Skin of body (tissue), 1 donor: ENCODE measurements at regions not wholly inside any gene's neighbourhood (a gene's known extent, or its start where the extent isn't known, plus 50 kb on each side); places are given as distances from the start of the nearest gene placed in this dataset.

Experiments
- DNase-seq: peaks from one replicate; lab custom pipeline; 2025; lab: John Stamatoyannopoulos, UW

- no peak for DNase-seq
Measured at GRCh38 chr2:39534095-39534711, 97.1 kb upstream of the MAP4K3 start.

- DNase-seq = no peak
Measured at GRCh38 chr2:39535636-39536185, 98.6 kb upstream of the MAP4K3 start.

- DNase-seq = no peak
Measured at GRCh38 chr2:39537150-39537549, 100.1 kb upstream of the MAP4K3 start.

DNA sequence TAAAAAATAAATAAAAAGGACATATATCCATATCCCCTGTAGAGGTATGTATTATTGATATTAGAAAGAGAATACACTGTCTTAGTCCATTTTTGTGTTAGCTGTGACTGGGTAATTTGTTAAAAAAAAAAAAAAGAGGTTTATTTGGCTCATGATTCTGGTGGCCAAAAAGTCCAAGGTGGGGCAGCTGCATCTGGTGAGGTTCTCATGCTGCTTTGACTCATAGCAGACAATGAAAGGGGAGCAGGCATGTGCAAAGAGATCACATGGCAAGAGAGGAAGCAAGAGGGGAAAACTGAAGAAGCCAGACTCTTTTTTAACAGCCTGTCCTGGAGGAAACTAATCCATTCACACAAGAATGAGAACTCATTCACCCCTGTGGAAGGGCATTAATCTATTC, 101.6 kb upstream of the MAP4K3 start:
- DNase-seq = no peak

GRCh38 chr2:39540414-39540813, 103.3 kb upstream of the MAP4K3 start:
- DNase-seq = no peak

DNA sequence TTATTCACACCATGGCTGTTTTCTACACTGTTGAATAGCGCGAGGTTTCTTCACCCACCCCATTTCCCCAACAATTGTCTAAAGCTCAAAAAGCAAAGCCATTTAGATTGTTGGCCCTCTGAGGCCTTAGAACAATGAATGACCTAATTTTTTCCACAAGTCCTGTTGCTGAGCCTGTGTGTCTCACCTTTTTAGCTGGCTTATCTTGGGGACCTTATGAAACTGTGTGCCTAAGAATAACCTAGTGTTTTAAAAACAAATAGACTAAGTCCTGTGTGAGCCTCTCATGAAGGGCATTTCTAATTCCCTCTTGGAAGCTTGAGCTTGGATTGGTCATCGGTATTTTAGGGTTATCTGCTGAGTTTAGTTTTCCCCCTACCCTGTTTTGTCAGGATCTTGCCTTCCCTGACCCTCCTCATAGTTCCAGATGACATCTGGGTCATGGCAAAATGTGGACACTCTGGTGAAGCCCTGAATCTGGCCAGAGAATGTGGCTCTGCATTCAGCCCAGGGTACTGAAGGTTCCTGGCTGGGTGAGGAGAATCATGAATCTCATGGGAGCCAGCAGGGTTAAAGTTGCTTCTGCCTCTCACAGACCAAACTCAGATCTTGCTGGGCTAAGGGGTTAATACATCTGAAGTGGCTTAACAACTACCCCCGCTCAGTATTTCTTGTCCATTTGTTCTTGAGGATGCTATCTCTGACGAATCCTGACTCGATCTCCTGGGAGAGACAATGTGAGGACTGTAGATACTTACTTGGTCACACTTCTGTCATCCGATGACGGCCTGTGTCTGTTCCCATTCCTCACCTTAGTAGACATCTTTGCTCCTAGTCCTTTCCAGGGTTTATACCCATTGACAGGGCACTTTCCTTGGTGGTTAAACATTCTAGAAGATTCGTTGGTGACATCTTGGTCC, 104.2 kb upstream of the MAP4K3 start:
- DNase-seq = no peak

DNA sequence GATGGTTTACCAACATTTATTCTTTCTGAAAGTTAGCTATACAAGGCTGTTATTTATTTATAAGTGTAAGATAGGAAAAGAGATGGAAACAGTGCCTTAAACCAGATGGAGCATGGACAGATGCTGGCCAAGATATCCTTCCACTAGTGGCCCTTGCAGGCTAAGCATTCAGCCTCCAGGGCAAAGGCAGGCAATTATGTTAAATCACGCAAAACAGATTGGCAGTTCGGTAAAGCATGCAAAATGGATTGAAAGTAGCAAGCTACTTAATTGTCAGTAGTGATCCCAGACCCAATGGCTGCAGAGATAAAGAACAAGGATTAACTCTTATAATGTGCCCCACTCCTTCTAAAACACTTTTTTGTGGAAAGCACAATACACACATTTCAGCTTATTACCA, 105.4 kb upstream of the MAP4K3 start:
- no peak for DNase-seq

DNA sequence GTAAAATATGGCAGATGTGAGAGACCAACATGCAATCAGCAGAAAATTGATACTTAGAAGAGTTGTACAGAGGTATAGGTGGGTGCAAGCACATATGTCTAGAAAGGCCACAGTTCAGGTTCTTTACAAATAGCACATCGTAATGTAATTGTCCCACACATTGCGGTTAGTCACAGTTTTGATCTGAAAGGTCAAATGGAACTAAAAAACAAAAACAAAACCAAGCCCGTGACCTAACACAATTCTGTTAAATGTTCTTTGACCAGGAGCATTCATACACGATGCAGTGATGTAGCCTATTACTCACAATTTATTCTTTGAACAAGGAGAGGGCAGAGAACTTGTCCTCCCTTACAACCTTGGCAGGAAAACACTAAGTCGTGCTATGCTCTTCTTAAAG, 108.9 kb upstream of the MAP4K3 start:
- no peak for DNase-seq

- DNase-seq = no peak
Measured at GRCh38 chr2:39546409-39546808, 109.3 kb upstream of the MAP4K3 start.

- no peak for DNase-seq
Measured at GRCh38 chr2:39546937-39547336, 109.9 kb upstream of the MAP4K3 start.

DNA sequence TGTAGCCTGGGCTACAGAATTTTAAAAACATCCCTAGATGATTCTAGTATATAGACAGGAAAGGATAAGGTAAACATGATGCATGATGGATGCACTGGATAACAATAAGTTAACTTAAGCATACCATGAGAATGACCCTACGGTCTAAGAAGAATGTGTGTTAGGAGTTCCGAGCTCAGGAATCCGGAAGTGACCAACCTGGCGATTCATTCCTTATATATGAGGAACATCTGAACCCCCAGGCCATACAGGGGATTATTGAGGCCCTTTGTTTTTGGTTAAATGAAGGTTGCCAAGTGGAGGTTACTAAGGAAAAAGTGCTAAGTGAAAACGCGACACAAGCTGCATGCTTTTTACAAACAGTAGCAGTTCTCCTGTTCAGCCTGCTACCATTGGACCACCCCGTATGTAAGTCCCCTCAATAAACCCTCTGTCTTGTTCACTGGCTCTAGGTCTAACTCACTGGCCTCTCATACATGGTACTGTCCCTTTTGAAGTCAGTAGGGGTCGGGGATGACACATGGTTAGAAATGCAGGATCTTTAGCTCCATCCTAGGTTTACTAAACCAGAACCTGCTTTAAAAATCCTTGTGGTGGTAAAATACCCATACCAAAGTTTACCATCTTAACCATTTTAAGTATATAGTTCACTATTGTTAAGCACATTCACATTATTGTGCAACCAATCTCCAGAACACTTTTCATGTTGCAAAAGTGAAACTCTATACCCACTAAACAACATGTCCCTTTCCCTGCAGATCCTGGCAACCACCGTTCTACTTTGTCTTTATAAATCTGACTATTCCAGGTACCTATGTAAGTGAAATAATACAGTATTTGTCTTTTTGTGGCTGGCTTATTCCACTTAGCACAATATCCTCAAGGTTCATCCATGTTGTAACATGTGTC, 111.0 kb upstream of the MAP4K3 start:
- no peak for DNase-seq

DNA sequence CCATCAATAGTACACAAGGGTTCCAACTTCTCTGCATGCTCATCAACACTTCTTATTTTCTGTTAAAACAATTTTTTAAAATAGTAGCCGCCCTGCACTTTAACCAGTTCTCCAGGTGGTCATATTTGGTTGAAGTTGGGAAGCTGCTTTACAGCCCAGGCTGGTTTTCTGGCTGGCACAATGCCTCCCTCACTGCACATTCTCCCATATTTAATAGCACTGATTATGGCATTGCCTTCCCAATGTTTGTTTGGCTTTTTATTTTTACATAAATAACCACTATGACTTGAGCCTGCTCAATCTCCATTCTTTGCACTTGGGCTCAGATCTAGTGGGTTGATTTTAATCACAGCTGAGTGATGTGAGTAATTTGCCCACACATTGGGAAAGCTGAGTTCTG, 111.9 kb upstream of the MAP4K3 start:
- no peak for DNase-seq

GRCh38 chr2:39549718-39550464, 112.8 kb upstream of the MAP4K3 start:
- DNase-seq = no peak

- DNase-seq = no peak
Measured at GRCh38 chr2:39550701-39551285, 113.7 kb upstream of the MAP4K3 start.

DNA sequence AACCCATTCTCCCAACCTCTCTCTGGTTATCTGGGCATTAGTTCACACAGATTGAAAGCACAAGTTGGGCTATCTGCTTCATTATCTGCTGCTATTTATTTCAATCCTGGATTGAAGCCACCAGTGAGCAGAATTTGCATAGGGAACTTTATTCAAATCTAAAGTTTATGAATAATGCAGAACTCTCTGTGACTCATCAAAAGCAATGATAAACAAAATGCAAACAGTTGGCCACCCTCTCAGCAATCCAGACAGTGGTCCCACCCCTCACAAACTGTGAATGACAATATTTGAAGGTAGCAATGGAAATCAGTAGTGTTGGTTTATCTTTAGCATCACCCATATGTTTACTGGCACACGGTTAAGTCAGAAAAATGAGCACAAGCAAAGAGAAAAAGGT, 106.8 kb upstream of the TMEM178A start:
- no peak for DNase-seq

- DNase-seq = no peak
Measured at GRCh38 chr2:39563572-39563971, 102.1 kb upstream of the TMEM178A start.

DNA sequence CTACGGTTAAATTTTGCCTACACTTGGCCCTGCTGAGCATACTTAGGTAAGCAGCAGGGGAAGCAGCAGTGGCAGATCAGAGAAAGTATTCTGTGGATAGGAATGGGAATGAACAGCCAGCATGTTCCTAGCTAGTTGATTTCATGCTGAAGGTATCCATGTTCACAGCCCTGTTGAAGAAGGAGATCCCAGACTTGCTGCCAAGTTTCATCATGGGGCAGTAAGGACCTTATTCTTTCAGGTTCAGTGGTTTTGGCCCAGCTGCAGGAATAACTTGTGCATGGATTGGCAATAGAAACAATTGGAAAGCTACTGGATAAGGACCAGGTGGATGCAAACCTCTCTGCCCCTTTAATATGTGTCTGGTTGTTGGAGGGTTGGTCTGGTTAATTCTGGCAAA, 98.2 kb upstream of the TMEM178A start:
- DNase-seq = no peak

DNA sequence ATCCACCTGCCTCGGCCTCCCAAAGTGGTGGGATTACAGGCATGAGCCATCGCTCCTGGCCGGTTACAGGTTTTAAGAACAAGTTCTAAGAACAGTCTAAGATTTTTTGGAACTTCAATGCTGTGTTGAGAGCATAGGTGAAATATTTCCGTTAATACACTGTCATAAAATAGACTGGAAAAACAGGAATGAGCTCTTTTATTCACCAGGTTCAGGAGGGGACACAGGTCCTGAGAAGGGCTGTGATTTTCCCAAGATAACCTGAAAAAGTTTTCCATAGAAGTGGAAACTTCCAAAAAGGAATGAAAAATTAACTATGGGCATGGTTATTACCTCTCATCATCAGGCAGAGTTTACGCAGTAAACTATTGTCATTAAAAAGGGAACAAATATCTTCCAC, 97.6 kb upstream of the TMEM178A start:
- DNase-seq = no peak

GRCh38 chr2:39568561-39569006, 97.1 kb upstream of the TMEM178A start:
- peak; percentile 80 for DNase-seq

- no peak for DNase-seq
Measured at GRCh38 chr2:39570130-39570555, 95.6 kb upstream of the TMEM178A start.
